Lower lobe of right lung (tissue), 2 donors: ENCODE measurements at regions not wholly inside any gene's neighbourhood (a gene's known extent, or its start where the extent isn't known, plus 50 kb on each side); places are given as distances from the start of the nearest gene placed in this dataset.

Experiments used
- ATAC-seq, 2 donors: fragments of 200-7000 bp; cut with Tn5 transposase; one replicate each; pipeline ENCODE4 v1.9.1; 2020 to 2022; ENCODE audit warnings: mild to moderate bottlenecking in 2 of 2, moderate library complexity in 2 of 2
- DNase-seq: peaks from one replicate; pipeline ENCODE4 v3.0.0-alpha.2; 2020
- H3K27ac ChIP-seq: fragments of 200-600 bp; one replicate; pipeline ENCODE4 v1.8.0; 2022
- H3K27me3 ChIP-seq: fragments of 200-600 bp; one replicate; pipeline ENCODE4 v1.8.0; 2022; ENCODE audit warnings: low read depth
- H3K36me3 ChIP-seq: fragments of 200-600 bp; one replicate; pipeline ENCODE4 v1.8.0; 2022; ENCODE audit warnings: mild to moderate bottlenecking
- H3K4me1 ChIP-seq: fragments of 200-600 bp; one replicate; pipeline ENCODE4 v1.8.0; 2022
- H3K4me3 ChIP-seq: fragments of 200-600 bp; one replicate; pipeline ENCODE4 v1.8.0; 2022; ENCODE audit warnings: mild to moderate bottlenecking
- H3K9me3 ChIP-seq: fragments of 200-600 bp; one replicate; pipeline ENCODE4 v1.8.0; 2022
- intact Hi-C: fragments of 100-400 bp; cut with DNase I; formaldehyde crosslinking; loops from one replicate; pipeline ENCODE4 v1.11.0; 2022
- TF ChIP-seq, protein P1 (sequence below): fragments of 200-600 bp; IDR thresholded peaks from one replicate; pipeline ENCODE4 v1.8.0; 2022; ENCODE audit warnings: antibody characterized with exemption, mild to moderate bottlenecking
- donor health status: DM: no; HTN: yes; CAD: no; lungs with severe emphysema.

DNA sequence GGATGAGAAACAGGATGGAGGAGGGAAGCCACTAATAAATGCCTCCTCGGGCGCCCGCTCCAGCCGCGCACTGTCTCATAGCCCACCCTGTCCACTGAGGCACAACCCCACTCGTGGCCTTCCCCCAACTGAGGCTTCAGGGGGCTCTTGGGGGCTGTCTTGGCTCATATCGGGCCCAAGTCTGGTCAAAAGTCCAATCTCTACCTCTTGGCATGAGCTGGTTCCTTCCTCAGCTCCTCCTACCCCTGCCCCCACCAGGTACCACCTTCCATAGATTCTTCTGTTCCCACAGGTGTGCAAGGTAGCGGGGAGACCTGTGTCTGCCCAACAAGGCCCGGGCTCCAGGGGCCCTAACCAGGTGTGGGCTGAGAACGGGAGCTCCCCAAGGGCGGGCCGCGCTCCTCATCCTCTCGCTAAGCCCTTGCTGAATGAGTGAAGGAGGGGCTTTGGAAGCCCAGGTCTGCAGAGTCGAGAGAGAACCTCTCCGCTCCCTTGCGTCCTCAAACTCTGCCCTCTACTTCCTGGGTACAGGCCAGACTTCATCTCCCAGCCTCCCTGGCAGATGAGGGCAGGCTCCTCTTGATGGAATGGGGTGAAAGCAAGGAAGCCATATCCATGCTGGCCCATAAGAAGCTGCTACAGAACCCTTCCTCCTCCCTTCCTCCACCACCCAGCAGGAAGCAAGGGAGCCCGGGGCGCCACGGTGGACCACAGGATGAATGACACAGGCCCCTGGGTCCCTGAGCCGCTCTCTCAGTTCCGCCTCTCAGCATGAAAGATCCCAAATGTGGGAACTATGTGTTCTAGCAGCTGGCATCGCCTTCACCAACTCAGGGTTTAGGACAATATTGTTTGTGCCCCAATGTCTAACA lies 74.7 kb downstream of the PSMG1 start:
- Histone ChIP-seq H3K9me3 (no peaks in the 10 kb centered on the region), H3K36me3 (no peaks in the 10 kb centered on the region), H3K4me1 (peaks cover 15% of the 10 kb centered on the region), H3K27me3 (no peaks in the 10 kb centered on the region), H3K27ac (no peak overlapping the region), H3K4me3 (no peak overlapping the region)
- TF ChIP-seq, protein P1, sequence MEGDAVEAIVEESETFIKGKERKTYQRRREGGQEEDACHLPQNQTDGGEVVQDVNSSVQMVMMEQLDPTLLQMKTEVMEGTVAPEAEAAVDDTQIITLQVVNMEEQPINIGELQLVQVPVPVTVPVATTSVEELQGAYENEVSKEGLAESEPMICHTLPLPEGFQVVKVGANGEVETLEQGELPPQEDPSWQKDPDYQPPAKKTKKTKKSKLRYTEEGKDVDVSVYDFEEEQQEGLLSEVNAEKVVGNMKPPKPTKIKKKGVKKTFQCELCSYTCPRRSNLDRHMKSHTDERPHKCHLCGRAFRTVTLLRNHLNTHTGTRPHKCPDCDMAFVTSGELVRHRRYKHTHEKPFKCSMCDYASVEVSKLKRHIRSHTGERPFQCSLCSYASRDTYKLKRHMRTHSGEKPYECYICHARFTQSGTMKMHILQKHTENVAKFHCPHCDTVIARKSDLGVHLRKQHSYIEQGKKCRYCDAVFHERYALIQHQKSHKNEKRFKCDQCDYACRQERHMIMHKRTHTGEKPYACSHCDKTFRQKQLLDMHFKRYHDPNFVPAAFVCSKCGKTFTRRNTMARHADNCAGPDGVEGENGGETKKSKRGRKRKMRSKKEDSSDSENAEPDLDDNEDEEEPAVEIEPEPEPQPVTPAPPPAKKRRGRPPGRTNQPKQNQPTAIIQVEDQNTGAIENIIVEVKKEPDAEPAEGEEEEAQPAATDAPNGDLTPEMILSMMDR = no peak
- DNase-seq (no peak), ATAC-seq (no peak)
- intact Hi-C loops = no loop called here

DNA sequence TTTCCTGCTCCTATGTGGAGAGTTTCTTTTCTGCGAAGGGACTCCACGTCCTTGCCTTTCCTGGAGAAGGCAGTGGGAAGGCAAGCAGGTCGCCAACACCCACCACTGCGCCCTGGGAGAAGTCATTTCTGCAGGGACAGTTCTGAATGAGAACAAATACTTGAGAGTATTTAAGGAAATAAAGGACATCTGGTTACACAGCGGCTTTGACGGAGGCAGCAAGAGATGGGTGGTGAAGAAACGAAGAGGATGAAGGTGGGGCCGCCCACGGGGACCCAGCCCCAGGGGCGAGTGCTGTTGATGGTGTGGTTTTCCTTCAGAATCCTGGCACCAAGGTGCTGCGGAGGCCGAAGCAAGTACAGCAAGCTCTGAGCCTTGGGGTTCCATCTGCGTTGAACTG lies 75.5 kb downstream of the PSMG1 start:
- intact Hi-C loops = no loop called here
- Histone ChIP-seq H3K27ac (no peak overlapping the region), H3K9me3 (no peaks in the 10 kb centered on the region), H3K27me3 (no peaks in the 10 kb centered on the region), H3K36me3 (no peaks in the 10 kb centered on the region), H3K4me3 (no peak overlapping the region), H3K4me1 (peaks cover 15% of the 10 kb centered on the region)
- ATAC-seq (no peak), DNase-seq (no peak)
- TF ChIP-seq, protein P1 = no peak

DNA sequence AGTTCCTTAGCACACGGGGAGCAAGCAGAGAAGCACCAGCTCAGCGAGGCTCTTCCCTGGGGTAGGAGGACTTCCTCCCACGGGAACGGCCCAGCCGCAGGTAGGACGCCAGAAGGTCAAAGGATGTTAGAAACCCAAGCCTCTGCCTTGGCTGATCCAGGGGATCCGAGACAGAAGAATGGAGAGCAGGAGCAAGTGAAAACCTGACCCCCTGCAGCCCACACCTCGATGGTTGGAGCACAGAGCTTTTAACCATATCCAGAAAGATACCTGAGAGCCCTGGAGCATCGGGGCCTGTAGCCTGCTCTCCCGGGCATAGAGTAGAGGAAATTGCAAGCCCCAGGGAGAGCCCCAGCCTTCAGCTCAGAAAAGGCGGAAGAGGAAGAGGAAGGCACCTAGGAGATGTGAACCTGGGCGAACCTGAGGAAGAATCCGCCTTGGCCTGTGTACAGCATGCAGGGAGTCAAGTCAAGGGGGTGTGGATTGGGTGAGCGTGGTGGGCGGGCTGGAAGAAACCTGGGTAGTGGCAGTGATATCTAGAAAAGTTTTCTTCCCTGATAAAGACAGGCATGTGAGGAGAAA lies 76.3 kb downstream of the PSMG1 start:
- no peaks in the 10 kb centered on the region for H3K27me3 ChIP-seq
- TF ChIP-seq, protein P1 = no peak
- no peaks in the 10 kb centered on the region for H3K9me3 ChIP-seq
- H3K4me1 ChIP-seq = peaks cover 15% of the 10 kb centered on the region
- H3K4me3 ChIP-seq = no peak overlapping the region
- H3K36me3 ChIP-seq = no peaks in the 10 kb centered on the region
- DNase-seq (no peak), ATAC-seq (no peak)
- intact Hi-C loops = no loop called here
- no peak overlapping the region for H3K27ac ChIP-seq

DNA sequence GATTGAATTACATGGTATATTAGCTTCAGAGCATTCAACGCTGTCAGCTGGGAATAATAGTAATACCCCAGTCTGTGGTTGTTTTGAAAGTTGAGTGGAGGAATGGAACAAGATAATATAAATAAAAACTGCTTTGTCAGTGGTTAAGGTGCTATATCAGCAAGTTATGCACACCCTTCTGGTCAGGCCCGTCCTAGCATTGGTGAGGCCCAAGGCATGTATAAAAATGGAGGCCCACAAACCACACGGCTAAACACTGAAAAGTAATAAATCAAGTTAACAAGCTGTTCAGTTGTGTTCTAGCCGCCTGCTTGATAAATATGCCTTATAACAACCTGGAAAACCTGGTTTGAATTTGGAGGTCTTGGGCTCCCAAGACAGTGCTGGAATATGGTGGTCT lies 77.4 kb downstream of the PSMG1 start:
- H3K36me3 ChIP-seq = no peaks in the 10 kb centered on the region
- H3K4me1 ChIP-seq = peaks cover 15% of the 10 kb centered on the region
- DNase-seq (no peak), ATAC-seq (no peak)
- TF ChIP-seq, protein P1 = no peak
- intact Hi-C loops = no loop called here
- H3K27ac ChIP-seq = no peak overlapping the region
- H3K9me3 ChIP-seq = no peaks in the 10 kb centered on the region
- no peaks in the 10 kb centered on the region for H3K27me3 ChIP-seq
- no peak overlapping the region for H3K4me3 ChIP-seq

DNA sequence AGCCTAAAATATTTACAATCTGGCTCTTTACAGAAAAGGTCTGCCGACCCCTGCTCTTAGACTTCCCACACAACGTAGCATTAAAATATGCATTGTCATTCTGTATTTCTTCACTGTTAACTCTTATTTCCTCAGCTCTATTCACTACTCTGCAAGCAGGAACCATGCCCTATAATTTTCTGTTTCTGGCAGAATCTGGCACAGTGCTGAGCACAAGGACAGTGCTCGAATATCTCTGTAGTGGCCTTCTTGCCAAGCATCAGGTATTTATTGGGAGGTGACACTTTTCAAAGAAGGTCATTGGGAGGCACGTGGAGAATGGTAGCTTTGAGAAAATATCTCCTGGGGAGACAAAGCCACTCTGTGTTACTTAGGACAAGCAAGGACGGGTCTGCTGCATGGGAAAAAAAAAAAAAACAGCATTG lies 77.9 kb downstream of the PSMG1 start:
- ATAC-seq = peak; percentile 54 to 66
- peak overlapping the region; percentile 62 for H3K27ac ChIP-seq

More for the DNA sequence above, 77.9 kb downstream of the PSMG1 start:
- Histone ChIP-seq H3K9me3 (no peaks in the 10 kb centered on the region), H3K4me1 (peaks cover 15% of the 10 kb centered on the region), H3K4me3 (no peak overlapping the region), H3K27me3 (no peaks in the 10 kb centered on the region), H3K36me3 (no peaks in the 10 kb centered on the region)
- TF ChIP-seq, protein P1 = no peak
- intact Hi-C loops = no loop called here
- DNase-seq = no peak
